ENCODE measurements at regions not wholly inside any gene's neighbourhood (a gene's known extent, or its start where the extent isn't known, plus 50 kb on each side); places are given as distances from the start of the nearest gene placed in this dataset.
A peak's percentile ranks its signal among the peaks of the same experiment; 100 is the strongest.
"Not testable (repeated sequence)": the region's sequence is repeated elsewhere in the genome, so short reads cannot be mapped to it uniquely, and the experiment has no call there.

- H3K27ac ChIP-seq; H3K4me3 ChIP-seq; in situ Hi-C loops (cut with MboI; ENCODE audit: low pct_unique_long_range_greater_than_20kb in 2 of 9, low sequenced_read_pairs in 9 of 9, unreplicated experiment in 9 of 9); H3K4me1 ChIP-seq (replicated peaks in 1 of 2): not testable (repeated sequence)
- ATAC-seq (replicated peaks in 6 of 8), result peak in 3 of 8 experiments; percentile 17 to 49 (median 39)
- no CpG with 5 or more reads among the region's 1 CpG for WGBS, 10 experiments
Observed at GRCh38 chr1:120240181-120240580, 63.9 kb upstream of the SEC22B start.

- H3K27ac ChIP-seq; H3K4me3 ChIP-seq; ATAC-seq (replicated peaks in 6 of 8); H3K4me1 ChIP-seq (replicated peaks in 1 of 2); in situ Hi-C loops (cut with MboI; ENCODE audit: low pct_unique_long_range_greater_than_20kb in 2 of 9, low sequenced_read_pairs in 9 of 9, unreplicated experiment in 9 of 9): not testable (repeated sequence)
Observed at GRCh38 chr1:120239351-120239750, 63.0 kb upstream of the SEC22B start.

- H3K4me1 ChIP-seq (replicated peaks in 1 of 2); H3K27ac ChIP-seq; in situ Hi-C loops (cut with MboI; ENCODE audit: low pct_unique_long_range_greater_than_20kb in 2 of 9, low sequenced_read_pairs in 9 of 9, unreplicated experiment in 9 of 9); ATAC-seq (replicated peaks in 6 of 8); H3K4me3 ChIP-seq: not testable (repeated sequence)
- no CpG with 5 or more reads among the region's 2 CpGs for WGBS, 10 experiments
Observed at GRCh38 chr1:120238867-120239266, 62.5 kb upstream of the SEC22B start.

GRCh38 chr1:120233661-120234018 lies 57.3 kb upstream of the SEC22B start:
- H3K27ac ChIP-seq; H3K4me1 ChIP-seq (replicated peaks in 1 of 2); H3K4me3 ChIP-seq; in situ Hi-C loops (cut with MboI; ENCODE audit: low pct_unique_long_range_greater_than_20kb in 2 of 9, low sequenced_read_pairs in 9 of 9, unreplicated experiment in 9 of 9): not testable (repeated sequence)
- no CpG with 5 or more reads among the region's 2 CpGs for WGBS, 10 experiments
- ATAC-seq (replicated peaks in 6 of 8), result peak in 7 of 8 experiments; percentile 6 to 47 (median 38)

- peak; percentile 93 to 99 (median 97) for ATAC-seq (replicated peaks in 6 of 8)
- H3K27ac ChIP-seq; H3K4me3 ChIP-seq; in situ Hi-C loops (cut with MboI; ENCODE audit: low pct_unique_long_range_greater_than_20kb in 2 of 9, low sequenced_read_pairs in 9 of 9, unreplicated experiment in 9 of 9); H3K4me1 ChIP-seq (replicated peaks in 1 of 2): not testable (repeated sequence)
- no CpG with 5 or more reads among the region's 53 CpGs for WGBS, 10 experiments
Observed at GRCh38 chr1:120232834-120233660, 56.7 kb upstream of the SEC22B start.

- H3K4me1 ChIP-seq (replicated peaks in 1 of 2); H3K27ac ChIP-seq; in situ Hi-C loops (cut with MboI; ENCODE audit: low pct_unique_long_range_greater_than_20kb in 2 of 9, low sequenced_read_pairs in 9 of 9, unreplicated experiment in 9 of 9); H3K4me3 ChIP-seq: not testable (repeated sequence)
- WGBS, 10 experiments, result no CpG with 5 or more reads among the region's 1 CpG
- ATAC-seq (replicated peaks in 6 of 8), result peak in 1 of 8 experiments; percentile 15
Observed at GRCh38 chr1:120229835-120230234, 53.5 kb upstream of the SEC22B start.

All from motor neuron (in vitro differentiated cells).